Esophagus squamous epithelium (tissue), 4 donors: ENCODE measurements at regions not wholly inside any gene's neighbourhood (a gene's known extent, or its start where the extent isn't known, plus 50 kb on each side); places are given as distances from the start of the nearest gene placed in this dataset.

Source experiments
- CTCF ChIP-seq, 6 experiments: fragments of 450-650 bp in 4 of 6; fragments of 200-600 bp in 2 of 6; sonication (generic) in 2 of 6; IDR thresholded peaks; one replicate each; pipeline ENCODE4 v1.5.1; 2016 to 2019; ENCODE audit warnings: antibody characterized with exemption in 6 of 6, mild to moderate bottlenecking in 4 of 6, moderate library complexity in 4 of 6
- POLR2A ChIP-seq, 4 donors: fragments of 450-650 bp; IDR thresholded peaks; one replicate each; pipeline ENCODE4 v1.6.1; 2017; ENCODE audit warnings: antibody characterized with exemption in 4 of 4, mild to moderate bottlenecking in 4 of 4, moderate library complexity in 3 of 4

- TF ChIP-seq CTCF (IDR thresholded peaks at IDR 0.05) (no peak), POLR2A (IDR thresholded peaks at IDR 0.05) (no peak)
Measured at GRCh38 chr4:187475901-187476300, 519.7 kb upstream of the ZFP42 start.
